GM13976 (cell line): ENCODE measurements at regions not wholly inside any gene's neighbourhood (a gene's known extent, or its start where the extent isn't known, plus 50 kb on each side); places are given as distances from the start of the nearest gene placed in this dataset.

Source experiments
- DNase-seq: peaks from one replicate; pipeline ENCODE4 v3.0.0; 2012; ENCODE audit warnings: low spot score
- CTCF ChIP-seq: IDR thresholded peaks from 2 replicates; pipeline ENCODE4 v1.5.1; 2012; ENCODE audit warnings: borderline replicate concordance, mild to moderate bottlenecking; ENCODE audit not compliant: insufficient read depth; ENCODE audit errors: extremely low read depth, missing control alignments, control extremely low read depth
- in situ Hi-C: fragments of 300-500 bp; cut with MboI; formaldehyde crosslinking; loops from one replicate; pipeline ENCODE4 v1.12.0; 2022; ENCODE audit warnings: low sequenced_read_pairs, mixed read lengths, inconsistent platforms; ENCODE audit not compliant: unreplicated experiment

GRCh38 chr16:73572135-73572828 is 524.4 kb upstream of the ZFHX3 start:
- TF ChIP-seq CTCF: no peak
- in situ Hi-C loops: no loop called here
- no peak for DNase-seq

GRCh38 chr16:73569266-73569980 is 521.5 kb upstream of the ZFHX3 start:
- in situ Hi-C loops: no loop called here
- no peak for DNase-seq
- no peak for TF ChIP-seq CTCF

- no peak for TF ChIP-seq CTCF
- in situ Hi-C loops: no loop called here
- no peak for DNase-seq
Measured at GRCh38 chr16:73568769-73569168, 520.8 kb upstream of the ZFHX3 start.

GRCh38 chr16:73565925-73566324 is 518.0 kb upstream of the ZFHX3 start:
- in situ Hi-C loops: no loop called here
- TF ChIP-seq CTCF: no peak
- DNase-seq: no peak

GRCh38 chr16:73565263-73565662 is 517.3 kb upstream of the ZFHX3 start:
- no peak for TF ChIP-seq CTCF
- no peak for DNase-seq
- in situ Hi-C loops: no loop called here

GRCh38 chr16:73563709-73564108 is 515.8 kb upstream of the ZFHX3 start:
- no peak for TF ChIP-seq CTCF
- in situ Hi-C loops: no loop called here
- no peak for DNase-seq
